ENCODE measurements at regions not wholly inside any gene's neighbourhood (a gene's known extent, or its start where the extent isn't known, plus 50 kb on each side); places are given as distances from the start of the nearest gene placed in this dataset.

GRCh38 chr4:178958725-178959440, 1516.6 kb upstream of the AGA start:
- no peak for TF ChIP-seq CTCF (IDR thresholded peaks at IDR 0.05 in 4 of 5, conservative IDR thresholded peaks at IDR 0.05 in 1 of 5)
- no peak for TF ChIP-seq POLR2A (IDR thresholded peaks at IDR 0.05)

Data from gastrocnemius medialis (tissue), 4 donors.